RPMI8226 (cell line): ENCODE measurements at regions not wholly inside any gene's neighbourhood (a gene's known extent, or its start where the extent isn't known, plus 50 kb on each side); places are given as distances from the start of the nearest gene placed in this dataset.
"Not testable (repeated sequence)": the region's sequence is repeated elsewhere in the genome, so short reads cannot be mapped to it uniquely, and the experiment has no call there.

Source experiments
- DNase-seq: peaks from one replicate; pipeline ENCODE4 v3.0.0-alpha.2; 2015

GRCh38 chr12:114823724-114824123, 139.7 kb upstream of the TBX3 start:
- DNase-seq: no peak

- no peak for DNase-seq
These were observed 137.6 kb upstream of the TBX3 start for GRCh38 chr12:114821570-114821969.

- peak; percentile 55 for DNase-seq
These were observed 136.8 kb upstream of the TBX3 start for GRCh38 chr12:114820796-114821195.

GRCh38 chr12:114817571-114818425, 133.8 kb upstream of the TBX3 start:
- no peak for DNase-seq

GRCh38 chr12:114815026-114815795, 131.2 kb upstream of the TBX3 start:
- no peak for DNase-seq

GRCh38 chr12:114812858-114813761, 129.1 kb upstream of the TBX3 start:
- DNase-seq: no peak

- DNase-seq: no peak
These were observed 128.4 kb upstream of the TBX3 start for GRCh38 chr12:114812384-114812783.

GRCh38 chr12:114809097-114809496, 125.1 kb upstream of the TBX3 start:
- DNase-seq: no peak

- DNase-seq: not testable (repeated sequence)
These were observed 117.4 kb upstream of the TBX3 start for GRCh38 chr12:114801381-114801780.

- DNase-seq: not testable (repeated sequence)
These were observed 116.6 kb upstream of the TBX3 start for GRCh38 chr12:114800566-114800965.

- DNase-seq: peak; percentile 30
These were observed 115.9 kb upstream of the TBX3 start for GRCh38 chr12:114799574-114800487.

GRCh38 chr12:114794049-114794558, 110.1 kb upstream of the TBX3 start:
- DNase-seq: no peak

- DNase-seq: no peak
These were observed 106.3 kb upstream of the TBX3 start for GRCh38 chr12:114790276-114790675.

- DNase-seq: no peak
These were observed 105.8 kb upstream of the TBX3 start for GRCh38 chr12:114789821-114790220.

GRCh38 chr12:114789276-114789675, 105.3 kb upstream of the TBX3 start:
- DNase-seq: no peak

- no peak for DNase-seq
These were observed 100.6 kb upstream of the TBX3 start for GRCh38 chr12:114784526-114784925.

- no peak for DNase-seq
These were observed 99.2 kb upstream of the TBX3 start for GRCh38 chr12:114783089-114783618.

- no peak for DNase-seq
These were observed 96.9 kb upstream of the TBX3 start for GRCh38 chr12:114780746-114781399.

GRCh38 chr12:114779647-114780046, 95.7 kb upstream of the TBX3 start:
- DNase-seq: no peak

- DNase-seq: no peak
These were observed 95.2 kb upstream of the TBX3 start for GRCh38 chr12:114779186-114779585.
